Glutamatergic neuron (in vitro differentiated cells): ENCODE measurements at regions not wholly inside any gene's neighbourhood (a gene's known extent, or its start where the extent isn't known, plus 50 kb on each side); places are given as distances from the start of the nearest gene placed in this dataset.

Experiments
- DNase-seq: peaks from one replicate; pipeline ENCODE4 v3.0.0; 2022
- H3K27ac Mint-ChIP-seq: one replicate; pipeline ENCODE4 v1.8.0; 2020; ENCODE audit warnings: mild to moderate bottlenecking, mixed read lengths, inconsistent platforms; ENCODE audit not compliant: unreplicated experiment
- H3K27me3 Mint-ChIP-seq: one replicate; pipeline ENCODE4 v1.8.0; 2020; ENCODE audit warnings: mild to moderate bottlenecking, moderate library complexity, mixed read lengths, inconsistent platforms; ENCODE audit not compliant: unreplicated experiment
- H3K36me3 Mint-ChIP-seq: one replicate; pipeline ENCODE4 v1.8.0; 2020; ENCODE audit warnings: mild to moderate bottlenecking, mixed read lengths, inconsistent platforms; ENCODE audit not compliant: unreplicated experiment
- H3K4me1 Mint-ChIP-seq: one replicate; pipeline ENCODE4 v1.8.0; 2020; ENCODE audit warnings: mild to moderate bottlenecking, low read depth, mixed read lengths, inconsistent platforms; ENCODE audit not compliant: unreplicated experiment
- H3K4me3 Mint-ChIP-seq: one replicate; pipeline ENCODE4 v1.8.0; 2020; ENCODE audit warnings: mild to moderate bottlenecking, mixed read lengths, inconsistent platforms; ENCODE audit not compliant: unreplicated experiment
- H3K9me3 Mint-ChIP-seq: one replicate; pipeline ENCODE4 v1.8.0; 2020; ENCODE audit warnings: mild to moderate bottlenecking, moderate library complexity, mixed read lengths, inconsistent platforms; ENCODE audit not compliant: unreplicated experiment
- CTCF ChIP-seq: fragments of 200-600 bp; sonication (generic); IDR thresholded peaks from one replicate; pipeline ENCODE4 v1.5.0; 2021; ENCODE audit not compliant: partially characterized antibody, unreplicated experiment

- Mint-ChIP-seq H3K27me3 (peaks cover 2% of the 10 kb centered on the region), H3K4me3 (no peak overlapping the region), H3K4me1 (no peaks in the 10 kb centered on the region), H3K9me3 (no peaks in the 10 kb centered on the region), H3K36me3 (peaks cover 6% of the 10 kb centered on the region), H3K27ac (no peak overlapping the region)
- TF ChIP-seq CTCF = no peak
- DNase-seq = no peak
These were observed 68.0 kb upstream of the TRPM1 start for GRCh38 chr15:31169558-31169957.

GRCh38 chr15:31171731-31172130, 70.2 kb upstream of the TRPM1 start:
- H3K4me1 Mint-ChIP-seq = no peaks in the 10 kb centered on the region
- peaks cover 2% of the 10 kb centered on the region for H3K27me3 Mint-ChIP-seq
- no peak overlapping the region for H3K4me3 Mint-ChIP-seq
- no peak for DNase-seq
- H3K36me3 Mint-ChIP-seq = peaks cover 6% of the 10 kb centered on the region
- peaks cover 1% of the 10 kb centered on the region for H3K9me3 Mint-ChIP-seq
- no peak for TF ChIP-seq CTCF
- no peak overlapping the region for H3K27ac Mint-ChIP-seq

GRCh38 chr15:31172606-31173005, 71.1 kb upstream of the TRPM1 start:
- Mint-ChIP-seq H3K4me1 (no peaks in the 10 kb centered on the region), H3K27ac (no peak overlapping the region), H3K27me3 (peaks cover 3% of the 10 kb centered on the region), H3K36me3 (peaks cover 7% of the 10 kb centered on the region), H3K4me3 (no peak overlapping the region), H3K9me3 (peaks cover 1% of the 10 kb centered on the region)
- no peak for TF ChIP-seq CTCF
- DNase-seq = no peak

- no peak for DNase-seq
- Mint-ChIP-seq H3K27ac (peak overlapping the region; percentile 35), H3K4me1 (no peaks in the 10 kb centered on the region), H3K9me3 (peaks cover 1% of the 10 kb centered on the region), H3K27me3 (peaks cover 4% of the 10 kb centered on the region), H3K4me3 (no peak overlapping the region), H3K36me3 (peaks cover 9% of the 10 kb centered on the region)
- no peak for TF ChIP-seq CTCF
These were observed 72.4 kb upstream of the TRPM1 start for GRCh38 chr15:31173790-31174450.

- Mint-ChIP-seq H3K27ac (no peak overlapping the region), H3K9me3 (peaks cover 5% of the 10 kb centered on the region), H3K4me1 (no peaks in the 10 kb centered on the region), H3K36me3 (peaks cover 18% of the 10 kb centered on the region), H3K4me3 (no peak overlapping the region), H3K27me3 (peaks cover 4% of the 10 kb centered on the region)
- TF ChIP-seq CTCF = no peak
- no peak for DNase-seq
These were observed 74.0 kb upstream of the TRPM1 start for GRCh38 chr15:31175484-31175883.
